OCI-LY1 (cell line): ENCODE measurements at regions not wholly inside any gene's neighbourhood (a gene's known extent, or its start where the extent isn't known, plus 50 kb on each side); places are given as distances from the start of the nearest gene placed in this dataset.
A peak's percentile ranks its signal among the peaks of the same experiment; 100 is the strongest.

Source experiments
- H2AFZ ChIP-seq: fragments of 200-600 bp; sonication (generic), shearing (Covaris generic); 2 replicates; pipeline ENCODE4 v1.6.0; 2014; ENCODE audit warnings: antibody characterized with exemption, mild to moderate bottlenecking, low read length
- H3F3A ChIP-seq: fragments of 200-600 bp; sonication (generic), shearing (Covaris generic); 2 replicates; pipeline ENCODE4 v1.6.0; 2014; ENCODE audit warnings: mild to moderate bottlenecking, antibody characterized with exemption, low read length, moderate library complexity; ENCODE audit not compliant: insufficient read depth
- H3K27ac ChIP-seq: fragments of 200-600 bp; sonication (generic); 2 replicates; pipeline ENCODE4 v1.5.1; 2014; ENCODE audit warnings: low read length, mixed run types, mild to moderate bottlenecking, low read depth; ENCODE audit not compliant: poor library complexity, severe bottlenecking
- H3K27me3 ChIP-seq: fragments of 200-600 bp; sonication (generic); 2 replicates; pipeline ENCODE4 v1.6.0; 2014; ENCODE audit warnings: antibody characterized with exemption, mild to moderate bottlenecking, low read length, moderate library complexity; ENCODE audit not compliant: insufficient read depth
- H3K36me3 ChIP-seq: fragments of 200-600 bp; sonication (generic); 2 replicates; pipeline ENCODE4 v1.6.1; 2014; ENCODE audit warnings: mild to moderate bottlenecking, antibody characterized with exemption, low read length, moderate library complexity, mixed read lengths; ENCODE audit not compliant: insufficient read depth
- H3K4me1 ChIP-seq: fragments of 200-600 bp; sonication (generic); 2 replicates; pipeline ENCODE4 v1.5.1; 2014; ENCODE audit warnings: mild to moderate bottlenecking, low read length, moderate library complexity; ENCODE audit not compliant: insufficient read depth, severe bottlenecking
- H3K4me2 ChIP-seq: fragments of 200-600 bp; sonication (generic), shearing (Covaris generic); 2 replicates; pipeline ENCODE4 v1.6.1; 2014; ENCODE audit warnings: low read length
- H3K4me3 ChIP-seq: fragments of 200-600 bp; sonication (generic); 2 replicates; pipeline ENCODE4 v1.5.1; 2014; ENCODE audit warnings: low read length, low read depth, mild to moderate bottlenecking, mixed read lengths; ENCODE audit not compliant: poor library complexity, severe bottlenecking
- H3K79me2 ChIP-seq: fragments of 200-600 bp; shearing (Covaris generic); 2 replicates; pipeline ENCODE4 v1.6.1; 2016; ENCODE audit warnings: mixed run types, low read length, mixed read lengths; ENCODE audit not compliant: insufficient read depth
- H3K9ac ChIP-seq: fragments of 200-600 bp; sonication (generic), shearing (Covaris generic); 2 replicates; pipeline ENCODE4 v1.6.1; 2014; ENCODE audit warnings: mild to moderate bottlenecking, low read length, mixed read lengths
- H3K9me2 ChIP-seq: fragments of 200-600 bp; sonication (generic), shearing (Covaris generic); 2 replicates; pipeline ENCODE4 v1.6.1; 2014; ENCODE audit warnings: low read depth, mild to moderate bottlenecking, low read length, mixed read lengths
- H3K9me3 ChIP-seq: fragments of 200-600 bp; shearing (Covaris generic); 2 replicates; pipeline ENCODE4 v1.6.1; 2014; ENCODE audit warnings: low read length, mixed read lengths
- H4K20me1 ChIP-seq: fragments of 200-600 bp; sonication (generic), shearing (Covaris generic); 2 replicates; pipeline ENCODE4 v1.6.0; 2016; ENCODE audit warnings: mild to moderate bottlenecking, low read length; ENCODE audit not compliant: insufficient read depth
- CTCF ChIP-seq: fragments of 200-600 bp; sonication (generic), shearing (Covaris generic); IDR thresholded peaks from 2 replicates; pipeline ENCODE4 v1.5.1; 2017; ENCODE audit warnings: mild to moderate bottlenecking, antibody characterized with exemption, low read length, moderate library complexity, mixed read lengths
- EZH2 ChIP-seq: fragments of 200-600 bp; sonication (generic), shearing (Covaris generic); IDR thresholded peaks from 2 replicates; pipeline ENCODE4 v1.8.0; 2017; ENCODE audit warnings: borderline replicate concordance, mixed run types, mild to moderate bottlenecking, antibody characterized with exemption, low read length, moderate library complexity, mixed read lengths

- H3K79me2 ChIP-seq = no peaks in the 10 kb centered on the region
- no peak overlapping the region for H3K4me3 ChIP-seq
- no peaks in the 10 kb centered on the region for H3K4me1 ChIP-seq
- H2AFZ ChIP-seq = no peak overlapping the region
- H3K9me2 ChIP-seq = no peaks in the 10 kb centered on the region
- H3K36me3 ChIP-seq = no peaks in the 10 kb centered on the region
- no peaks in the 10 kb centered on the region for H3F3A ChIP-seq
- H3K27ac ChIP-seq = no peak overlapping the region
- no peaks in the 10 kb centered on the region for H3K27me3 ChIP-seq
- H3K4me2 ChIP-seq = no peak overlapping the region
- TF ChIP-seq CTCF (no peak), EZH2 (no peak)
- H3K9ac ChIP-seq = no peak overlapping the region
- H3K9me3 ChIP-seq = peaks cover 7% of the 10 kb centered on the region; the same call in 1 of the 2 replicates
- H4K20me1 ChIP-seq = no peaks in the 10 kb centered on the region
These were observed 281.2 kb upstream of the ALCAM start for GRCh38 chr3:105085506-105085905.

GRCh38 chr3:105093371-105094252 is 273.1 kb upstream of the ALCAM start:
- H3K27ac ChIP-seq = no peak overlapping the region

GRCh38 chr3:105094588-105094987 is 272.1 kb upstream of the ALCAM start:
- Histone ChIP-seq H3K36me3 (no peaks in the 10 kb centered on the region), H3K4me3 (no peak overlapping the region), H4K20me1 (no peaks in the 10 kb centered on the region), H3K9me3 (peaks cover 3% of the 10 kb centered on the region; the same call in 1 of the 2 replicates), H3K79me2 (no peaks in the 10 kb centered on the region), H3K27me3 (no peaks in the 10 kb centered on the region), H3F3A (no peaks in the 10 kb centered on the region), H3K4me2 (no peak overlapping the region), H2AFZ (no peak overlapping the region), H3K27ac (no peak overlapping the region), H3K4me1 (peaks cover 12% of the 10 kb centered on the region), H3K9me2 (no peaks in the 10 kb centered on the region), H3K9ac (no peak overlapping the region)
- TF ChIP-seq EZH2 (no peak), CTCF (no peak)

More at GRCh38 chr3:105093371-105094252, 273.1 kb upstream of the ALCAM start:
- Histone ChIP-seq H3K9me3 (peaks cover 3% of the 10 kb centered on the region; the same call in 1 of the 2 replicates), H3K27me3 (no peaks in the 10 kb centered on the region), H3K9me2 (no peaks in the 10 kb centered on the region), H2AFZ (peak overlapping the region; percentile 74; the same call in 1 of the 2 replicates), H3K4me2 (no peak overlapping the region), H3K9ac (no peak overlapping the region), H3K4me3 (no peak overlapping the region), H3K79me2 (no peaks in the 10 kb centered on the region), H3F3A (no peaks in the 10 kb centered on the region), H3K36me3 (no peaks in the 10 kb centered on the region), H3K4me1 (peaks cover 12% of the 10 kb centered on the region), H4K20me1 (no peaks in the 10 kb centered on the region)
- TF ChIP-seq CTCF (no peak), EZH2 (no peak)
